ENCODE measurements at regions not wholly inside any gene's neighbourhood (a gene's known extent, or its start where the extent isn't known, plus 50 kb on each side); places are given as distances from the start of the nearest gene placed in this dataset.

DNA sequence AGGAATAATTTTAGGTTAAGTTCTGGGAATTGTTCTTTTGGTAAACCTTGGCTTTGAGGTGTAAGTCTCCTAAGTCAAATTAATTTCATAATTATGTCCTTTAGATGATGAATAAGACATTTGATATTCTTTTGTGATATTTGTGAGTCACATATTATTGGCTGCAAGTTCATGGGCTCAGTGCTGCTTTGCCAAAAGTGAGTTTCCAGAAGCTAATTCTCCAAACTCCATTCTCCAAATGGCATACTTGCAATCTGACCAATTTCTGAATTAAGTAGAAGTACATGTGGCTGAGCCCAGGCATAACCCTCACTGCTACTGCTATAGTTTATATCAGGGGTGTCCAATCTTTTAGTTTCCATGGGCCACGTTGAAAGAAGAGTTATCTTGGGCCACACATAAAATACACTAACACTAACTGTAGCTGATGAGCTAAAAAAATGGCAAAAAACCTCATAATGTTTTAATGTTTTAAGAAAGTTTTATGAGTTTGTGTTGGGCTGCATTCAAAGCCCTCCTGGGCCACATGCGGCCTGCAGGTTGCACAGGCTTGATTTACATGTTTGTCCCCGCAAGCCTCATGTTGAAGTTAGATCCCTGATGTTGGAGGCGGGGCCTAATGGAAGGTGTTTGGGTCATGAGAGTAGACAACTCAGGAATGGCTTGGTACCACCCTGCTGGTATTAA lies 196.1 kb downstream of the ZNF330 start:
- TF ChIP-seq CTCF (IDR thresholded peaks at IDR 0.05) (no peak), POLR2A (IDR thresholded peaks at IDR 0.05; ENCODE audit: low read depth) (no peak), POLR2AphosphoS5 (IDR thresholded peaks at IDR 0.05) (no peak)
